Ovary (tissue), 7 donors: ENCODE measurements at regions not wholly inside any gene's neighbourhood (a gene's known extent, or its start where the extent isn't known, plus 50 kb on each side); places are given as distances from the start of the nearest gene placed in this dataset.

Experiments used
- DNase-seq, 5 donors: peaks; one replicate each; pipeline ENCODE4 v3.0.0-alpha.2; 2019 to 2020
- H3K27ac ChIP-seq, 2 donors: fragments of 200-600 bp; one replicate each; pipeline versions ENCODE4 v1.5.1 to v1.8.0; 2019 to 2022
- H3K27me3 ChIP-seq: fragments of 200-600 bp; one replicate; pipeline ENCODE4 v1.8.0; 2022
- H3K36me3 ChIP-seq: fragments of 200-600 bp; sonication (generic); one replicate; pipeline ENCODE4 v1.5.1; 2019
- H3K4me1 ChIP-seq: one replicate; pipeline ENCODE4 v1.8.1; 2013; ENCODE audit warnings: mild to moderate bottlenecking, moderate library complexity; ENCODE audit not compliant: insufficient read depth
- H3K4me3 ChIP-seq: fragments of 200-600 bp; sonication (generic); one replicate; pipeline ENCODE4 v1.5.1; 2017
- H3K9me3 ChIP-seq, 2 donors: fragments of 200-600 bp in 1 of 2; sonication (generic) in 1 of 2; one replicate each; pipeline versions ENCODE4 v1.5.1 to v1.8.1; 2013 to 2019; ENCODE audit warnings: mild to moderate bottlenecking in 1 of 2, moderate library complexity in 1 of 2
- CTCF ChIP-seq, 3 donors: fragments of 450-650 bp in 2 of 3; fragments of 200-600 bp in 1 of 3; IDR thresholded peaks; one replicate each; pipeline versions ENCODE4 v1.5.1 to v1.8.0; 2016 to 2022; ENCODE audit warnings: antibody characterized with exemption in 3 of 3, mild to moderate bottlenecking in 1 of 3
- EP300 ChIP-seq: sonication (generic); formaldehyde crosslinking; IDR thresholded peaks from one replicate; pipeline ENCODE4 v1.6.1; 2017; ENCODE audit warnings: antibody characterized with exemption
- POLR2A ChIP-seq: fragments of 450-650 bp; IDR thresholded peaks from one replicate; pipeline ENCODE4 v1.6.1; 2017; ENCODE audit warnings: antibody characterized with exemption, mild to moderate bottlenecking, moderate library complexity
- WGBS, 3 donors: extraction: QIAGEN DNeasy Blood & Tissue Kit in 1 of 3; methylation state at CpG; one replicate each; pipeline versions ENCODE4 v1.1.5 to v1.1.7; 2013 to 2017; 5-methylcytosine and 5-hydroxymethylcytosine counted together
- intact Hi-C, 4 donors: fragments of 100-400 bp; cut with DNase I; formaldehyde crosslinking; loops; one replicate each; pipeline versions ENCODE4 v1.11.0 to v1.15.1; 2022 to 2023
- donor health status: DM: no; HTN: no; CAD: no; lungs with moderate emphysema.
- donor health status: DM: no; HTN: no; CAD: no.
- donor health status: Bipolar disorder and iron deficiency.
- donor health status: DM: no; HTN: no; CAD: no.
- donor health status: DM: yes; HTN: yes; CAD: no.

- Histone ChIP-seq H3K27me3 (no peaks in the 10 kb centered on the region), H3K36me3 (no peaks in the 10 kb centered on the region), H3K9me3 (no peaks in the 10 kb centered on the region), H3K27ac (no peak overlapping the region), H3K4me1 (no peaks in the 10 kb centered on the region), H3K4me3 (no peak overlapping the region)
- TF ChIP-seq POLR2A, result no peak
- TF ChIP-seq EP300, result no peak
- TF ChIP-seq CTCF (IDR thresholded peaks at IDR 0.05), result no peak
- DNase-seq, result no peak
- WGBS, 3 donors, result 95 to 100% (median 96%) methylated on average over 2 of the region's 2 CpGs
- intact Hi-C loops, result no loop called here
Observed at GRCh38 chr1:81449786-81450185, 350.9 kb upstream of the ADGRL2 start.

- Histone ChIP-seq H3K4me1 (no peaks in the 10 kb centered on the region), H3K27ac (no peak overlapping the region), H3K4me3 (no peak overlapping the region), H3K9me3 (no peaks in the 10 kb centered on the region), H3K36me3 (no peaks in the 10 kb centered on the region), H3K27me3 (no peaks in the 10 kb centered on the region)
- intact Hi-C loops, result no loop called here
- WGBS, 3 donors, result 90 to 94% (median 90%) methylated on average over 9 of the region's 9 CpGs
- TF ChIP-seq CTCF (IDR thresholded peaks at IDR 0.05), result no peak
- no peak for TF ChIP-seq EP300
- TF ChIP-seq POLR2A, result no peak
- no peak for DNase-seq
Observed at GRCh38 chr1:81446000-81446669, 354.6 kb upstream of the ADGRL2 start.

- H3K4me1 ChIP-seq, result no peaks in the 10 kb centered on the region
- no peak for DNase-seq
- H3K27me3 ChIP-seq, result no peaks in the 10 kb centered on the region
- no peaks in the 10 kb centered on the region for H3K36me3 ChIP-seq
- H3K27ac ChIP-seq, result no peak overlapping the region
- no peaks in the 10 kb centered on the region for H3K9me3 ChIP-seq
- intact Hi-C loops, result no loop called here
- no peak overlapping the region for H3K4me3 ChIP-seq
- 95 to 99% (median 98%) methylated on average over 1 of the region's 1 CpG for WGBS, 3 donors
- TF ChIP-seq CTCF (IDR thresholded peaks at IDR 0.05) (no peak), POLR2A (no peak), EP300 (no peak)
Observed at GRCh38 chr1:81443288-81443687, 357.4 kb upstream of the ADGRL2 start.

- no peak for TF ChIP-seq POLR2A
- Histone ChIP-seq H3K27me3 (no peaks in the 10 kb centered on the region), H3K36me3 (no peaks in the 10 kb centered on the region), H3K4me3 (no peak overlapping the region), H3K27ac (no peak overlapping the region), H3K4me1 (no peaks in the 10 kb centered on the region), H3K9me3 (no peaks in the 10 kb centered on the region)
- no peak for DNase-seq
- WGBS, 3 donors, result 93 to 95% (median 95%) methylated on average over 12 of the region's 12 CpGs
- intact Hi-C loops, result no loop called here
Observed at GRCh38 chr1:81439046-81439823, 361.5 kb upstream of the ADGRL2 start.

- H3K9me3 ChIP-seq, result no peaks in the 10 kb centered on the region
- peaks cover 2% of the 10 kb centered on the region for H3K4me1 ChIP-seq
- no peak for DNase-seq
- intact Hi-C loops, result no loop called here
- no peaks in the 10 kb centered on the region for H3K27me3 ChIP-seq
- no peaks in the 10 kb centered on the region for H3K36me3 ChIP-seq
- WGBS, 3 donors, result 22 to 28% (median 26%) methylated on average over 3 of the region's 3 CpGs
- no peak overlapping the region for H3K4me3 ChIP-seq
- TF ChIP-seq CTCF (IDR thresholded peaks at IDR 0.05), result no peak
- no peak for TF ChIP-seq EP300
- TF ChIP-seq POLR2A, result no peak
- H3K27ac ChIP-seq, result no peak overlapping the region
Observed at GRCh38 chr1:81437649-81438048, 363.1 kb upstream of the ADGRL2 start.
